GM19099 (cell line): ENCODE measurements at regions not wholly inside any gene's neighbourhood (a gene's known extent, or its start where the extent isn't known, plus 50 kb on each side); places are given as distances from the start of the nearest gene placed in this dataset.

Experiments
- POLR2A ChIP-seq: IDR thresholded peaks from 3 replicates; pipeline ENCODE4 v1.6.1; 2011; ENCODE audit warnings: low read depth; ENCODE audit not compliant: insufficient read length; ENCODE audit errors: extremely low read depth

- TF ChIP-seq POLR2A = no peak
These were observed 104.3 kb upstream of the BEND6 start for GRCh38 chr6:56850626-56851025.

GRCh38 chr6:56849896-56850295, 105.0 kb upstream of the BEND6 start:
- no peak for TF ChIP-seq POLR2A

DNA sequence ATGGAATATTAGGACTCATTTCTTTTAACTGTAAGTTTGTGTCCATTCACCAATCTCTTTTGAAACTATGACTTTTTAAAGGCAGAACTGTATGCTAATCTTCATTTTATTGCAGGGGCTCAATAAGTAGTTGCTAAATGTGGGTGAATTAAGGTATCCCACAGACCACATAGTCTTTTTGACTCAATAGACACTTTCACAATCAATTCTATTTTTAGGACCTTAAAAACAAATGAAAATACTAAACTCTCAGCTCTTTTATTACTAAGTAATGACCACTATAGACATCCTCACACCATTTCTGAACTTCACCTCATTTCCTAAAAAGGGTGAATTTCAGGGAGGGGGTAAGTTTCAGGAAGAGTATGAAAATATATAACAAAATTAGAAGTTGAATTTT, 106.8 kb upstream of the BEND6 start:
- TF ChIP-seq POLR2A = no peak

DNA sequence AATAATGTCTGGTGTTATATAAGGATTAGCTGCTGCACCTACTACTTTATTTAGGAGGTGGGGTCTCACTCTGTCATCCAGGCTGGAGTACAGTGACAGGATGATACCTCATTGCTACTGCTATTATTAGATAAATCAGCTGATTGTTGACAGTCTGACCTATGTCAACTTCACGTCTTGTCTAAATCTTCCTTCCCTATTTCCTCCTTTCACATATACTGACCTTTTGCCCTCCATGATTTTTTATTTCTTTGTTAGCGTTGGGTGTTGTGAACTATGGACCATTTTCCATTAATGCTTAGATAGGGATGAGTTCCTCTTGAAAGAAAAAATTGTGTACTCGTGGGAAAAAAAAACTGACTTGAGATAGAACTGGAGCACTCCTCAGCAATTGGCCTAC, 109.9 kb upstream of the BEND6 start:
- TF ChIP-seq POLR2A = no peak

- peak; percentile 60 for TF ChIP-seq POLR2A
These were observed 111.2 kb upstream of the BEND6 start for GRCh38 chr6:56843476-56844349.

DNA sequence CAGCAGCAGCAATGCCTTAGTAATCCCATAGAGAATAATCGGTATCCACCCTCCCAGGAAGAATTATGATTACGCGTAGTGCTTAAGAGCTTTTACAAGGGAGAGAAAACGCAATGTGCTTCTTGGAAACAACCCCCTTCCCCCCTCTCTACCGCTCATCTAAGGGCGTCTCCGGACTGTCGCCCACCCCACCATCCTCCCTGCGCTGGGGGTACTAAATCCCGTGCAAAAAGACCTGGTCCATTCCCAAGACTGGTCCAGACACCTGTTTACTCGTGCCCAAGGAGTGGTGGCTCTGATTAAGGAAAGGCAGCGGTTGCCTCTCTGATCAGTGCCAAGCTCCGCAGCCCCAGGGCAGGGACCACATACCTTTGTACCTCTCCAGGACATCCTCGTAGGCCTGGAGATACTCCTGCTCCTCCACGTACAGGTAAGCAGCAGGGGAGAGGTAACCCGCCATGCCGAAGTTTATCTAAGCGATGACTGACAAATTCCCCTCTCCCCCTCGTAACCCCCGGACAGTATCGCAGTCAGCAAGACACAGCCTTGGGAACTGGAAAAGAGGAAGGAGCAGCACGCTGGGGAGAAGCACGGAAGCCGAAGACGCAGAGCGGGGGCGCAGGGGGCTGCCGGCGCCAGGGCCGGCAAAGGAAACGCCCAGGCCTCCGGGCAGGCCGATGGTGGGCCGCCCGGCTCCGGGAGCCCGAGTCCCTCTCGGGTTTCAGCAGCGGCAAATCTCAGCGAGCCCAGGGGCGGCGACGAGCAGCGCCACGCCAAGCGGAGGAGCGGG, 112.0 kb upstream of the BEND6 start:
- no peak for TF ChIP-seq POLR2A

DNA sequence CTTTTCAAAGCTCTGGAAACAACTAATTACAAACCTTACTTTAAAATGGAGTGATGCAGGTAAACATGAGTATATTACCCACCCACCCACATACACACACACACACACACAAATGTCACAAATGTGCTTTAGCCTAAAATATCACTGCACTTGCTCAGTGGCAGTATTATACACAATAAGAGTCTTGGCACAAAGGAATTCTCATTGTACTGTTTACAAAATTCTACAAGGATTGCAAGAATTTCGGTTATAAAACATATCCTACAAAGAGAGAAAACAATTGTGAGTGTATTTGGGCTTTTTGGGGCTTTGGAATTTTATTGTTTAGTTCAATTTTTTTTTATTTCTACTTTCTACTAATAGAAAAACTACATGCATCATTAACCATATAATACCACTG, 113.2 kb upstream of the BEND6 start:
- TF ChIP-seq POLR2A = no peak

- TF ChIP-seq POLR2A = no peak
These were observed 113.5 kb upstream of the BEND6 start for GRCh38 chr6:56841381-56841749.

DNA sequence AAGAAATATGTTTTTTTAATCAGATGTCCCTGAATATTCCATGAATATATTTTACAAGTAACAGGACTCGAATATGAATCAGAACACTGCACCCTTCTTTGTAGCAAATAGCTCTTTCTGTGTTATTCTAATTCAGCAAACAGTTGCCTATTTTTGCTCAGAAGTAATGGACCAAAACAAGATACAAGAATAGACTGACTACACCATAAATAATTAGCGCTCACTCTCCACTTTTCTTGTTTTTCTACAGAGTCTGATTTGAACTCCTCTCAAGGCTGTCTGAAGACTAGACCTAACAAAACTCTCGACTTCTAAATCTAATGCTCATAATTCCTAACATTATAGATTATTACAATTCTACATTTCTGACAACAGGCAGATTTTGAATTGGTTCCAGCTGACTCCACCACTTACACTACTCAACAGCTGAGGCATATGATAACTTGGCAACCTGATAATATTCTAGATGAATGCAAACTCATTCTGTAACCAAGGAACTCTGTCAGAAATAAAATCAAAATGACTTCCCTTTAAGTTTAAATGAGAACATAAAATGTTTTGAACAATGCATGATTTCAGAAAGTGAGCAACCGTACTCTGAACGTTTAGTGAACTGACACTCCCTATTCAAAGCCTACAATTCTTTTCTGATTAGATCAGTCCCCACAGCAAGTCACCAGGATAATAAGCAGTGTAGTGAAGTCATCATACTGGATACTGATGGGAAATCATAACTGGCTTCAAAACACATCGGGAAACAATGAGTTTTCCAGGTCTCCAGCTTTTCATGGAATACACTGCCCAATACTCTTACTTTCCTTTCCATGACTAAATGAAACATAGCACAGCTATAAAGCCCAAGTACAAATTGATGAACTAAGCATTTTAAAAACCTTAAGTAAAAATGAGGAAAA, 114.2 kb upstream of the BEND6 start:
- no peak for TF ChIP-seq POLR2A

GRCh38 chr6:56839533-56840183, 115.2 kb upstream of the BEND6 start:
- TF ChIP-seq POLR2A = no peak

DNA sequence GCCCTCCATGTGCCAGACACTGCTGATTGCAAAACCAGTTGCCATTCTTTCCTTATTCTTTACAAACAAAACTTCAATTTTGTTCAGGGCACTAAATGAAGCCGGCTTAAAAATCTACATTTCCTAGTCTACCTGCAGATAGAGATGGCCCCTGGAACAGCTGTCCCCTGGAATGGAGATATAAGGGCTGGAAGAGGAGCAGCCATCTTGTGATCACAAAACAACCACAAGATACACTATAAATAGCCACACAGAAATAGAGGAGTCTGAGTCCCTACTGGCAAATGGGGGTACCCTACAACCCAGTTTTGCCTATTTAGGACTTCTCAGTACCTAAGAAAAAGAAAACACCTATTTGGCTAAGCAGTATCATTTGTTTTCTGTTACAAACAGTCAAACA, 115.9 kb upstream of the BEND6 start:
- TF ChIP-seq POLR2A = no peak

GRCh38 chr6:56838016-56838555, 116.8 kb upstream of the BEND6 start:
- TF ChIP-seq POLR2A = no peak

DNA sequence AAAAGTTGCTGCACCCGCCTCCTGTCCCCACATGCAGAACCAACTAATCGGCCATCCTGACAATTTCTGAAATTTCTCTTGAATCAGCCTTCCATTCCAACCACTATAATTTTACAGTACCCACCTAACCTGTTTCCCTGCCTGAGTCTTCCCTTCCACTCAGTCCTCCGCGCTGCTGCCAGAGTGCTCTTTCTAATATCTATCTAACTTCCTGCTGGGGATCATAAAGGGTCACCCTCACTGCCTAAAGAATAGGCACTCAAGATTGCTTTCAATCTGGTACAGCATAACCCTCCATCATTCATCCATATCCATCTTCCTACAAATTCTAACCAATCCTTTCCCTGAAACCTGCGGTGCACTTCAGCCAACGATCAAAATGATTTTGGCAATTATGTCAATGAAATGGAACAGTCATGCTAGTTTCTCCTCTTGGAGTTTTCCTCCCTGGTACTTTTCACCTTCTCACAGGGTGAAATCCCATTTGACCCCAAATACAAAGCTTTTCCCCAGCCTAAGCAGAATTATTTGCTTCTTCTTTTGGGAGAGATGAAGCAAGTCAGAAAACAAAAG, 117.5 kb upstream of the BEND6 start:
- TF ChIP-seq POLR2A = no peak

GRCh38 chr6:56835612-56836011, 119.3 kb upstream of the BEND6 start:
- TF ChIP-seq POLR2A = no peak
